22Rv1 (cell line): ENCODE measurements at regions not wholly inside any gene's neighbourhood (a gene's known extent, or its start where the extent isn't known, plus 50 kb on each side); places are given as distances from the start of the nearest gene placed in this dataset.

Experiments used
- ZFX ChIP-seq: fragments of 450-650 bp; IDR thresholded peaks from 2 replicates; pipeline ENCODE4 v1.6.1; 2017; ENCODE audit warnings: antibody characterized with exemption, borderline replicate concordance
- TF ChIP-seq, protein P1 (sequence below): fragments of 450-650 bp; IDR thresholded peaks from 2 replicates; pipeline ENCODE4 v1.5.1; 2017; ENCODE audit warnings: mild to moderate bottlenecking

DNA sequence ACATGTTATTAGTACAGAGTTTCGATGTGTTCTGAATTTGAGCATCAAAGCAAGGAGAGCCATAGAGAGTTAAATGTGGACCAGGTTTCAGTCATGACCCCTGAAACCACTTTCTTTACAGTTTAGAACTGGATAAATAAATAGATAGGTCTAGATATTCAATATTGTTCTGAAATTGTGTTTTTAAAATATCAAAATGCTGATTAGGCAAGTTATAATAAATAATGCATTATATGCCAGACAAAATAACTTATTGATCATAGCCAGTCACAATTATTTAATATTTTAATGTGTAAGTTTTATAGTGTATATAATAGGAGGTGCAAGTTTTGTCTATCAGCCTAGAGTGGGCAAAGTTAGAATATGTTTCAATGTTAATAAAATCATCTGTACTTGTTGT lies 569.5 kb downstream of the METTL15 start:
- TF ChIP-seq, protein P1, sequence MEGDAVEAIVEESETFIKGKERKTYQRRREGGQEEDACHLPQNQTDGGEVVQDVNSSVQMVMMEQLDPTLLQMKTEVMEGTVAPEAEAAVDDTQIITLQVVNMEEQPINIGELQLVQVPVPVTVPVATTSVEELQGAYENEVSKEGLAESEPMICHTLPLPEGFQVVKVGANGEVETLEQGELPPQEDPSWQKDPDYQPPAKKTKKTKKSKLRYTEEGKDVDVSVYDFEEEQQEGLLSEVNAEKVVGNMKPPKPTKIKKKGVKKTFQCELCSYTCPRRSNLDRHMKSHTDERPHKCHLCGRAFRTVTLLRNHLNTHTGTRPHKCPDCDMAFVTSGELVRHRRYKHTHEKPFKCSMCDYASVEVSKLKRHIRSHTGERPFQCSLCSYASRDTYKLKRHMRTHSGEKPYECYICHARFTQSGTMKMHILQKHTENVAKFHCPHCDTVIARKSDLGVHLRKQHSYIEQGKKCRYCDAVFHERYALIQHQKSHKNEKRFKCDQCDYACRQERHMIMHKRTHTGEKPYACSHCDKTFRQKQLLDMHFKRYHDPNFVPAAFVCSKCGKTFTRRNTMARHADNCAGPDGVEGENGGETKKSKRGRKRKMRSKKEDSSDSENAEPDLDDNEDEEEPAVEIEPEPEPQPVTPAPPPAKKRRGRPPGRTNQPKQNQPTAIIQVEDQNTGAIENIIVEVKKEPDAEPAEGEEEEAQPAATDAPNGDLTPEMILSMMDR: no peak
- no peak for TF ChIP-seq ZFX
